ENCODE measurements at regions not wholly inside any gene's neighbourhood (a gene's known extent, or its start where the extent isn't known, plus 50 kb on each side); places are given as distances from the start of the nearest gene placed in this dataset.

DNA sequence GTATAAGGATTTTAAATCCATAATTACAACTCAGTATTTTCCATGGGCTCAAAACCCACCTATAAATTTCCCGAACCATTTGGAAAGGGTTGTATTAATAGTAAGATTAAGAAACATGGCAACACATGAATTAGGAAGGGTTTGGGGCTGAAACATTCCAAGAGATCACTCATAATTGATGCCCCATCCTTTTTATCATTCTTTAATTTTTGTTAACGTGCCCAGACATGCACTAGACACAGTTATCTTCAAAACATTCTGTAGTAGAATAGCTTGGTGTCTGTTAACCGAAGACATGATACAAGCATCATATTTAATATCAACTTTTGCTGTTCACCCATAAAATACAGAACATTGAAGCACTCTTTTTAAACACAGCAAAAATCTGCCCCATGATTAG is 106.8 kb upstream of the FRMD6 start (continued):
- TF ChIP-seq NRF1 (IDR thresholded peaks at IDR 0.05; ENCODE audit: low read depth, low read length): no peak
- TF ChIP-seq RAD21 (IDR thresholded peaks at IDR 0.05 in 1 of 2, conservative IDR thresholded peaks at IDR 0.05 in 1 of 2; ENCODE audit: low read depth in 2 of 2, low read length in 2 of 2): no peak
- TF ChIP-seq, protein P1, sequence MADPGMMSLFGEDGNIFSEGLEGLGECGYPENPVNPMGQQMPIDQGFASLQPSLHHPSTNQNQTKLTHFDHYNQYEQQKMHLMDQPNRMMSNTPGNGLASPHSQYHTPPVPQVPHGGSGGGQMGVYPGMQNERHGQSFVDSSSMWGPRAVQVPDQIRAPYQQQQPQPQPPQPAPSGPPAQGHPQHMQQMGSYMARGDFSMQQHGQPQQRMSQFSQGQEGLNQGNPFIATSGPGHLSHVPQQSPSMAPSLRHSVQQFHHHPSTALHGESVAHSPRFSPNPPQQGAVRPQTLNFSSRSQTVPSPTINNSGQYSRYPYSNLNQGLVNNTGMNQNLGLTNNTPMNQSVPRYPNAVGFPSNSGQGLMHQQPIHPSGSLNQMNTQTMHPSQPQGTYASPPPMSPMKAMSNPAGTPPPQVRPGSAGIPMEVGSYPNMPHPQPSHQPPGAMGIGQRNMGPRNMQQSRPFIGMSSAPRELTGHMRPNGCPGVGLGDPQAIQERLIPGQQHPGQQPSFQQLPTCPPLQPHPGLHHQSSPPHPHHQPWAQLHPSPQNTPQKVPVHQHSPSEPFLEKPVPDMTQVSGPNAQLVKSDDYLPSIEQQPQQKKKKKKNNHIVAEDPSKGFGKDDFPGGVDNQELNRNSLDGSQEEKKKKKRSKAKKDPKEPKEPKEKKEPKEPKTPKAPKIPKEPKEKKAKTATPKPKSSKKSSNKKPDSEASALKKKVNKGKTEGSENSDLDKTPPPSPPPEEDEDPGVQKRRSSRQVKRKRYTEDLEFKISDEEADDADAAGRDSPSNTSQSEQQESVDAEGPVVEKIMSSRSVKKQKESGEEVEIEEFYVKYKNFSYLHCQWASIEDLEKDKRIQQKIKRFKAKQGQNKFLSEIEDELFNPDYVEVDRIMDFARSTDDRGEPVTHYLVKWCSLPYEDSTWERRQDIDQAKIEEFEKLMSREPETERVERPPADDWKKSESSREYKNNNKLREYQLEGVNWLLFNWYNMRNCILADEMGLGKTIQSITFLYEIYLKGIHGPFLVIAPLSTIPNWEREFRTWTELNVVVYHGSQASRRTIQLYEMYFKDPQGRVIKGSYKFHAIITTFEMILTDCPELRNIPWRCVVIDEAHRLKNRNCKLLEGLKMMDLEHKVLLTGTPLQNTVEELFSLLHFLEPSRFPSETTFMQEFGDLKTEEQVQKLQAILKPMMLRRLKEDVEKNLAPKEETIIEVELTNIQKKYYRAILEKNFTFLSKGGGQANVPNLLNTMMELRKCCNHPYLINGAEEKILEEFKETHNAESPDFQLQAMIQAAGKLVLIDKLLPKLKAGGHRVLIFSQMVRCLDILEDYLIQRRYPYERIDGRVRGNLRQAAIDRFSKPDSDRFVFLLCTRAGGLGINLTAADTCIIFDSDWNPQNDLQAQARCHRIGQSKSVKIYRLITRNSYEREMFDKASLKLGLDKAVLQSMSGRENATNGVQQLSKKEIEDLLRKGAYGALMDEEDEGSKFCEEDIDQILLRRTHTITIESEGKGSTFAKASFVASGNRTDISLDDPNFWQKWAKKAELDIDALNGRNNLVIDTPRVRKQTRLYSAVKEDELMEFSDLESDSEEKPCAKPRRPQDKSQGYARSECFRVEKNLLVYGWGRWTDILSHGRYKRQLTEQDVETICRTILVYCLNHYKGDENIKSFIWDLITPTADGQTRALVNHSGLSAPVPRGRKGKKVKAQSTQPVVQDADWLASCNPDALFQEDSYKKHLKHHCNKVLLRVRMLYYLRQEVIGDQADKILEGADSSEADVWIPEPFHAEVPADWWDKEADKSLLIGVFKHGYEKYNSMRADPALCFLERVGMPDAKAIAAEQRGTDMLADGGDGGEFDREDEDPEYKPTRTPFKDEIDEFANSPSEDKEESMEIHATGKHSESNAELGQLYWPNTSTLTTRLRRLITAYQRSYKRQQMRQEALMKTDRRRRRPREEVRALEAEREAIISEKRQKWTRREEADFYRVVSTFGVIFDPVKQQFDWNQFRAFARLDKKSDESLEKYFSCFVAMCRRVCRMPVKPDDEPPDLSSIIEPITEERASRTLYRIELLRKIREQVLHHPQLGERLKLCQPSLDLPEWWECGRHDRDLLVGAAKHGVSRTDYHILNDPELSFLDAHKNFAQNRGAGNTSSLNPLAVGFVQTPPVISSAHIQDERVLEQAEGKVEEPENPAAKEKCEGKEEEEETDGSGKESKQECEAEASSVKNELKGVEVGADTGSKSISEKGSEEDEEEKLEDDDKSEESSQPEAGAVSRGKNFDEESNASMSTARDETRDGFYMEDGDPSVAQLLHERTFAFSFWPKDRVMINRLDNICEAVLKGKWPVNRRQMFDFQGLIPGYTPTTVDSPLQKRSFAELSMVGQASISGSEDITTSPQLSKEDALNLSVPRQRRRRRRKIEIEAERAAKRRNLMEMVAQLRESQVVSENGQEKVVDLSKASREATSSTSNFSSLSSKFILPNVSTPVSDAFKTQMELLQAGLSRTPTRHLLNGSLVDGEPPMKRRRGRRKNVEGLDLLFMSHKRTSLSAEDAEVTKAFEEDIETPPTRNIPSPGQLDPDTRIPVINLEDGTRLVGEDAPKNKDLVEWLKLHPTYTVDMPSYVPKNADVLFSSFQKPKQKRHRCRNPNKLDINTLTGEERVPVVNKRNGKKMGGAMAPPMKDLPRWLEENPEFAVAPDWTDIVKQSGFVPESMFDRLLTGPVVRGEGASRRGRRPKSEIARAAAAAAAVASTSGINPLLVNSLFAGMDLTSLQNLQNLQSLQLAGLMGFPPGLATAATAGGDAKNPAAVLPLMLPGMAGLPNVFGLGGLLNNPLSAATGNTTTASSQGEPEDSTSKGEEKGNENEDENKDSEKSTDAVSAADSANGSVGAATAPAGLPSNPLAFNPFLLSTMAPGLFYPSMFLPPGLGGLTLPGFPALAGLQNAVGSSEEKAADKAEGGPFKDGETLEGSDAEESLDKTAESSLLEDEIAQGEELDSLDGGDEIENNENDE (IDR thresholded peaks at IDR 0.05; ENCODE audit: insufficient replicate concordance, low read length): no peak
- no peak for TF ChIP-seq ASH2L (IDR thresholded peaks at IDR 0.05; ENCODE audit: low read length)
- no peak for TF ChIP-seq SAP30 (IDR thresholded peaks at IDR 0.05; ENCODE audit: insufficient read depth, insufficient replicate concordance, low read length)

Data from H1 (cell line).